K562 (cell line): ENCODE measurements at regions not wholly inside any gene's neighbourhood (a gene's known extent, or its start where the extent isn't known, plus 50 kb on each side); places are given as distances from the start of the nearest gene placed in this dataset.

ENCODE experiments used
- ATAC-seq: fragments of 200-7000 bp; cut with Tn5 transposase; 3 replicates; pipeline ENCODE4 v1.9.1; 2020; ENCODE audit warnings: moderate library complexity
- BruUV-seq: library from RNA; stranded (reverse); fragments of 400-500 nt; replicated peaks from 2 replicates; lab custom pipeline; 2021; lab: Mats Ljungman, UMichigan
- CTCF ChIA-PET: fragments of 300-600 bp; formaldehyde crosslinking; extraction: SDS; loops from one replicate; lab custom pipeline; 2021; ENCODE audit warnings: low intra/inter-chr PET ratio; lab: Yijun Ruan, JAX
- POLR2A ChIA-PET: fragments of 300-600, 350-650 bp; sonication (Branson Sonifier 250); formaldehyde crosslinking; extraction: SDS; loops from one replicate; lab custom pipeline; 2021; ENCODE audit warnings: antibody characterized with exemption, inconsistent platforms; lab: Yijun Ruan, JAX
- DNase-seq, 4 experiments: peaks; one replicate each; pipeline versions ENCODE4 v3.0.0 to v3.0.0-alpha.2; 2011 to 2018; ENCODE audit warnings: low spot score in 3 of 4, mixed read lengths in 3 of 4; ENCODE audit errors: extremely low read depth in 1 of 4
- FAIRE-seq: peaks from 2 replicates; lab custom pipeline; 2011; peaks lifted over from hg19 to GRCh38; lab: Jason Lieb, UNC
- H2AFZ ChIP-seq: 2 replicates; pipeline ENCODE4 v1.6.0; 2011; ENCODE audit warnings: low read depth, low read length, control low read depth, inconsistent platforms
- H3K27ac ChIP-seq: fragments of 200-600 bp; 3 replicates; pipeline ENCODE4 v1.8.0; 2011; ENCODE audit warnings: low read depth, mild to moderate bottlenecking, control low read depth, inconsistent platforms, low read length, moderate library complexity, mixed read lengths; ENCODE audit errors: extremely low read depth
- H3K27me3 ChIP-seq, 2 experiments: fragments of 300-600 bp in 1 of 2; 2 replicates in 1 of 2; 3 replicates in 1 of 2; pipeline versions ENCODE4 v1.6.0 to v1.8.0; 2011; ENCODE audit warnings: inconsistent platforms in 2 of 2, low read length in 2 of 2, mild to moderate bottlenecking in 1 of 2, mixed read lengths in 1 of 2, moderate library complexity in 1 of 2; ENCODE audit not compliant: control insufficient read depth in 2 of 2, insufficient read depth in 2 of 2
- H3K36me3 ChIP-seq: fragments of 300-600 bp; 3 replicates; pipeline ENCODE4 v1.8.0; 2011; ENCODE audit warnings: mild to moderate bottlenecking, low read length, inconsistent platforms; ENCODE audit not compliant: control insufficient read depth, insufficient read depth
- H3K4me1 ChIP-seq, 2 experiments: fragments of 200-600 bp in 1 of 2; replicated peaks in 1 of 2; 2 replicates in 1 of 2; 3 replicates in 1 of 2; pipeline versions ENCODE4 v1.5.1 to v1.8.0; 2011; ENCODE audit warnings: inconsistent platforms in 2 of 2, low read length in 2 of 2, mild to moderate bottlenecking in 1 of 2, mixed read lengths in 1 of 2, moderate library complexity in 1 of 2; ENCODE audit not compliant: control insufficient read depth in 2 of 2, insufficient read depth in 2 of 2
- H3K4me2 ChIP-seq: 2 replicates; pipeline ENCODE4 v1.6.1; 2011; ENCODE audit warnings: low read length, control low read depth, inconsistent platforms, mixed read lengths; ENCODE audit not compliant: insufficient read depth
- H3K4me3 ChIP-seq: fragments of 200-600 bp; sonication (generic), shearing (Covaris generic); 2 replicates; pipeline ENCODE4 v1.5.1; 2016; ENCODE audit warnings: control low read depth, inconsistent platforms
- H3K79me2 ChIP-seq: fragments of 200-600 bp; 3 replicates; pipeline ENCODE4 v1.8.0; 2011; ENCODE audit warnings: low read length, inconsistent platforms; ENCODE audit not compliant: control insufficient read depth, insufficient read depth
- H3K9ac ChIP-seq, 2 experiments: 2 replicates each; pipeline versions ENCODE4 v1.6.0 to v1.6.1; 2011; ENCODE audit warnings: low read depth in 2 of 2, low read length in 2 of 2, control low read depth in 1 of 2, inconsistent platforms in 1 of 2, mild to moderate bottlenecking in 1 of 2, mixed read lengths in 1 of 2; ENCODE audit not compliant: insufficient read depth in 1 of 2
- H3K9me1 ChIP-seq: one replicate; pipeline ENCODE4 v1.6.0; 2011; ENCODE audit warnings: inconsistent platforms, mild to moderate bottlenecking, low read length, moderate library complexity; ENCODE audit not compliant: control insufficient read depth, insufficient read depth
- H3K9me3 ChIP-seq: replicated peaks from 2 replicates; pipeline ENCODE4 v1.5.1; 2011; ENCODE audit warnings: low read depth, low read length, inconsistent platforms; ENCODE audit not compliant: control insufficient read depth, insufficient read depth
- H4K20me1 ChIP-seq: replicated peaks from 2 replicates; pipeline ENCODE4 v1.6.1; 2011; ENCODE audit warnings: low read length, inconsistent platforms, mixed read lengths; ENCODE audit not compliant: control insufficient read depth, insufficient read depth
- CTCF ChIP-seq, 3 experiments: IDR thresholded peaks in 2 of 3; conservative IDR thresholded peaks in 1 of 3; 2 replicates each; pipeline ENCODE4 v1.5.1; 2011 to 2012; ENCODE audit warnings: low read length in 3 of 3, mild to moderate bottlenecking in 3 of 3, control low read depth in 2 of 3, improper control_type of control experiment in 1 of 3, inconsistent platforms in 1 of 3, low read depth in 1 of 3, mixed read lengths in 1 of 3, moderate library complexity in 1 of 3; ENCODE audit not compliant: insufficient read depth in 2 of 3
- ZBTB1 ChIP-seq: sonication (generic); formaldehyde crosslinking; IDR thresholded peaks from 2 replicates; pipeline ENCODE4 v1.8.1; 2023; ENCODE audit warnings: missing genetic modification reagents, low read depth, mild to moderate bottlenecking, borderline replicate concordance
- WGBS: fragments of 100-300 bp; shearing (Covaris generic); methylation state at CpG from one replicate; pipeline ENCODE4 v1.1.6; 2016; ENCODE audit warnings: low coverage, mixed read lengths; ENCODE audit not compliant: insufficient coverage; ENCODE audit errors: missing lambda C conversion rate; 5-methylcytosine and 5-hydroxymethylcytosine counted together
- in situ Hi-C: fragments of 300-500 bp; cut with MboI; formaldehyde crosslinking; loops from 4 replicates; pipeline ENCODE4 v1.15.0; 2018; ENCODE audit warnings: inconsistent platforms, mixed read lengths
- intact Hi-C: fragments of 100-400 bp; cut with micrococcal nuclease; formaldehyde crosslinking; loops from 2 replicates; pipeline ENCODE4 v1.14.2; 2022

- 2% methylated on average over 19 of the region's 21 CpGs for WGBS
These were observed 193.1 kb upstream of the FOXF1 start for GRCh38 chr16:86316967-86317812.

More at GRCh38 chr16:86316967-86317812, 193.1 kb upstream of the FOXF1 start:
- no peaks in the 10 kb centered on the region; the same call in 1 of the 2 replicates for H4K20me1 ChIP-seq
- no peak overlapping the region for H3K9ac ChIP-seq
- H3K4me3 ChIP-seq: no peak overlapping the region
- TF ChIP-seq ZBTB1 (CRISPR knock-in tag): no peak
- peak in 2 of 3 experiments; percentile 5 to 13; a peak in 1 of 6 replicates for TF ChIP-seq CTCF (IDR thresholded peaks at IDR 0.05 in 2 of 3, conservative IDR thresholded peaks at IDR 0.05 in 1 of 3; ENCODE audit: insufficient read depth in 2 of 3, low read depth in 1 of 3, low read length in 3 of 3)
- BruUV-seq: no TSS peak
- peaks cover 9 to 39% of the 10 kb centered on the region in 2 experiments; a peak in 4 of 5 replicates for H3K27me3 ChIP-seq
- H3K27ac ChIP-seq: no peak overlapping the region
- no peaks in the 10 kb centered on the region for H3K9me3 ChIP-seq
- no peaks in the 10 kb centered on the region for H3K4me1 ChIP-seq
- FAIRE-seq: peak; percentile 54
- H3K9me1 ChIP-seq: no peaks in the 10 kb centered on the region
- intact Hi-C loops: no loop called here
- H3K36me3 ChIP-seq: no peaks in the 10 kb centered on the region
- DNase-seq: no peak
- H3K4me2 ChIP-seq: no peak overlapping the region
- CTCF ChIA-PET: no interaction called here
- POLR2A ChIA-PET: no interaction called here
- no peak overlapping the region for H2AFZ ChIP-seq
- H3K79me2 ChIP-seq: no peaks in the 10 kb centered on the region
- in situ Hi-C loops: no loop called here
- ATAC-seq: peak; percentile 44; the same call in 2 of the 3 replicates
